ENCODE measurements at regions not wholly inside any gene's neighbourhood (a gene's known extent, or its start where the extent isn't known, plus 50 kb on each side); places are given as distances from the start of the nearest gene placed in this dataset.
A peak's percentile ranks its signal among the peaks of the same experiment; 100 is the strongest.

DNA sequence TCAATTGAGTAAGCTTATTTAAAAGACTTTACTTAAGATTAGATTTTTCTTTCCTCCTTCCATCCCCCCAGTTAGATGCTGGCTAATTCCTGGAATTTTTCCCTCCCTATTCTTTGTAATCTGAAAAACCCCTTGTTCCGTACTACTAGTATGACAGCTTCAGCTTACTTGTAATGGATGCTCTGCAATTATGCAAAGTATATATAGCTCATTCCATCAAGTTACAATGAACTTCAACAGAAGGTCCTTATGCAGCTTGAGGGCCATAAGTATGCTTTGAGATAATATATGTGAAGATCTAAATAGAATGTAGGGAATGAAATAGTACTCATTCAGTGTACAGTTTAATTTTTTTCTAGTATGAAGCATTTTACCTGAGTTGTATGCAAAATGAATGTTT is 398.3 kb upstream of the NAALADL2 start:
- no peaks in the 10 kb centered on the region for H3K9me3 ChIP-seq (ENCODE audit: control insufficient read depth, insufficient read depth, low read depth, low read length)
- H3K27ac ChIP-seq (ENCODE audit: extremely low read depth, low read depth, low read length), result no peak overlapping the region
- H3K36me3 ChIP-seq (ENCODE audit: control insufficient read depth in 2 of 2, insufficient read depth in 1 of 2, low read length in 2 of 2), result no peaks in the 10 kb centered on the region
- ChIA-PET POLR2A (interaction anchor here (0.6 kb wide), 1 partner anchor 1396 kb away, joined by 3 read pairs; no protein-coding TSS in a partner anchor), CTCF (no interaction called here)
- H3K4me3 ChIP-seq (ENCODE audit: low read depth, low read length), result no peak overlapping the region
- no peak for TF ChIP-seq ZNF138 (tag by site-specific recombination; IDR thresholded peaks at IDR 0.05; ENCODE audit: borderline replicate concordance)
- no peak for TF ChIP-seq ZSCAN4 (tag by site-specific recombination; IDR thresholded peaks at IDR 0.05)
- no peaks in the 10 kb centered on the region for H3K4me1 ChIP-seq (ENCODE audit: control insufficient read depth, insufficient read depth, low read length)

DNA sequence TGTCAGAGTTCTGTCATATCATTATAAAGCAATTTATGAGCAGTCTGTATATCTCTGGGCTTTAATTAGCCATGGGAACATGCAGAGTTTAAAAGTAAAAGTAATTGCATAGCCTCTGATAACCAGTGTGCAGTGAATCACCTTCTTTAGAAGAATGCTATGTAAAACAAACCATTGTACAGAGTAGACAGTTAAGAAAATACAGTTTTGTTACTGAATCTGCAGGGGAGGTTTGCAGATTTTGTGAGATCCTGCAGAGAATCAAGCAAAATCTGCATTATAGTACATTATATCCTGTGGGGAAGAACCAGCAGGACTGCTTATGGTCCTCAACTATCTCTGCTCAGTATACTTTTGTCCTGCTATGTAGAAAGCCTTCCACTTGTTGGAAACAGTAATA is 396.2 kb upstream of the NAALADL2 start:
- Histone ChIP-seq H3K4me1 (ENCODE audit: control insufficient read depth, insufficient read depth, low read length) (no peaks in the 10 kb centered on the region), H3K9me3 (ENCODE audit: control insufficient read depth, insufficient read depth, low read depth, low read length) (no peaks in the 10 kb centered on the region), H3K27ac (ENCODE audit: extremely low read depth, low read depth, low read length) (no peak overlapping the region), H3K4me3 (ENCODE audit: low read depth, low read length) (no peak overlapping the region), H3K36me3 (ENCODE audit: control insufficient read depth in 2 of 2, insufficient read depth in 1 of 2, low read length in 2 of 2) (no peaks in the 10 kb centered on the region)
- TF ChIP-seq, protein P1, sequence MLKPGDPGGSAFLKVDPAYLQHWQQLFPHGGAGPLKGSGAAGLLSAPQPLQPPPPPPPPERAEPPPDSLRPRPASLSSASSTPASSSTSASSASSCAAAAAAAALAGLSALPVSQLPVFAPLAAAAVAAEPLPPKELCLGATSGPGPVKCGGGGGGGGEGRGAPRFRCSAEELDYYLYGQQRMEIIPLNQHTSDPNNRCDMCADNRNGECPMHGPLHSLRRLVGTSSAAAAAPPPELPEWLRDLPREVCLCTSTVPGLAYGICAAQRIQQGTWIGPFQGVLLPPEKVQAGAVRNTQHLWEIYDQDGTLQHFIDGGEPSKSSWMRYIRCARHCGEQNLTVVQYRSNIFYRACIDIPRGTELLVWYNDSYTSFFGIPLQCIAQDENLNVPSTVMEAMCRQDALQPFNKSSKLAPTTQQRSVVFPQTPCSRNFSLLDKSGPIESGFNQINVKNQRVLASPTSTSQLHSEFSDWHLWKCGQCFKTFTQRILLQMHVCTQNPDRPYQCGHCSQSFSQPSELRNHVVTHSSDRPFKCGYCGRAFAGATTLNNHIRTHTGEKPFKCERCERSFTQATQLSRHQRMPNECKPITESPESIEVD (tag by site-specific recombination; IDR thresholded peaks at IDR 0.05), result 0 out of 2 replicates have a peak, but pooled peaks have one; percentile 18
- TF ChIP-seq ZIC2 (tag by site-specific recombination; IDR thresholded peaks at IDR 0.05), result peak; percentile 88
- no peak for TF ChIP-seq ZFP41 (tag by site-specific recombination; IDR thresholded peaks at IDR 0.05; ENCODE audit: borderline replicate concordance)
- ChIA-PET CTCF (no interaction called here), POLR2A (no interaction called here)

- TF ChIP-seq INSM2 (tag by site-specific recombination; IDR thresholded peaks at IDR 0.05) (no peak), OVOL3 (tag by site-specific recombination; IDR thresholded peaks at IDR 0.05) (no peak), ZNF148 (tag by site-specific recombination; IDR thresholded peaks at IDR 0.05; ENCODE audit: borderline replicate concordance) (no peak), ZNF654 (tag by site-specific recombination; IDR thresholded peaks at IDR 0.05; ENCODE audit: low read depth) (no peak), ZNF426 (tag by site-specific recombination; IDR thresholded peaks at IDR 0.05) (no peak), ZNF514 (tag by site-specific recombination; IDR thresholded peaks at IDR 0.05) (no peak), ZNF544 (tag by site-specific recombination; IDR thresholded peaks at IDR 0.05) (no peak), ATF2 (tag by site-specific recombination; IDR thresholded peaks at IDR 0.05; ENCODE audit: low read depth) (no peak), OSR2 (tag by site-specific recombination; IDR thresholded peaks at IDR 0.05) (no peak), ZFP37 (tag by site-specific recombination; IDR thresholded peaks at IDR 0.05) (no peak)
- TF ChIP-seq, protein P2, sequence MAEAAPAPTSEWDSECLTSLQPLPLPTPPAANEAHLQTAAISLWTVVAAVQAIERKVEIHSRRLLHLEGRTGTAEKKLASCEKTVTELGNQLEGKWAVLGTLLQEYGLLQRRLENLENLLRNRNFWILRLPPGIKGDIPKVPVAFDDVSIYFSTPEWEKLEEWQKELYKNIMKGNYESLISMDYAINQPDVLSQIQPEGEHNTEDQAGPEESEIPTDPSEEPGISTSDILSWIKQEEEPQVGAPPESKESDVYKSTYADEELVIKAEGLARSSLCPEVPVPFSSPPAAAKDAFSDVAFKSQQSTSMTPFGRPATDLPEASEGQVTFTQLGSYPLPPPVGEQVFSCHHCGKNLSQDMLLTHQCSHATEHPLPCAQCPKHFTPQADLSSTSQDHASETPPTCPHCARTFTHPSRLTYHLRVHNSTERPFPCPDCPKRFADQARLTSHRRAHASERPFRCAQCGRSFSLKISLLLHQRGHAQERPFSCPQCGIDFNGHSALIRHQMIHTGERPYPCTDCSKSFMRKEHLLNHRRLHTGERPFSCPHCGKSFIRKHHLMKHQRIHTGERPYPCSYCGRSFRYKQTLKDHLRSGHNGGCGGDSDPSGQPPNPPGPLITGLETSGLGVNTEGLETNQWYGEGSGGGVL (tag by site-specific recombination; IDR thresholded peaks at IDR 0.05), result no peak
- ChIA-PET CTCF (no interaction called here), POLR2A (no interaction called here)
- Histone ChIP-seq H3K4me3 (ENCODE audit: low read depth, low read length) (no peak overlapping the region), H3K36me3 (ENCODE audit: control insufficient read depth in 2 of 2, insufficient read depth in 1 of 2, low read length in 2 of 2) (no peaks in the 10 kb centered on the region), H3K4me1 (ENCODE audit: control insufficient read depth, insufficient read depth, low read length) (no peaks in the 10 kb centered on the region), H3K27ac (ENCODE audit: extremely low read depth, low read depth, low read length) (no peak overlapping the region), H3K9me3 (ENCODE audit: control insufficient read depth, insufficient read depth, low read depth, low read length) (no peaks in the 10 kb centered on the region)
Observed at GRCh38 chr3:174465177-174465576, 394.0 kb upstream of the NAALADL2 start.

All from HEK293 (cell line).